HG03460 (cell line): ENCODE measurements at regions not wholly inside any gene's neighbourhood (a gene's known extent, or its start where the extent isn't known, plus 50 kb on each side); places are given as distances from the start of the nearest gene placed in this dataset.
"Not testable (repeated sequence)": the region's sequence is repeated elsewhere in the genome, so short reads cannot be mapped to it uniquely, and the experiment has no call there.

Experiments
- ATAC-seq: cut with Tn5 transposase; IDR thresholded peaks from one replicate; pipeline ENCODE4 v1.9.1; 2021; ENCODE audit not compliant: unreplicated experiment

GRCh38 chr20:19834287-19834686 lies 76.2 kb downstream of the RIN2 start:
- no peak for ATAC-seq

GRCh38 chr20:19834783-19835182 lies 76.7 kb downstream of the RIN2 start:
- ATAC-seq, result no peak

- ATAC-seq, result no peak
Observed at GRCh38 chr20:19835533-19836222, 77.6 kb downstream of the RIN2 start.

DNA sequence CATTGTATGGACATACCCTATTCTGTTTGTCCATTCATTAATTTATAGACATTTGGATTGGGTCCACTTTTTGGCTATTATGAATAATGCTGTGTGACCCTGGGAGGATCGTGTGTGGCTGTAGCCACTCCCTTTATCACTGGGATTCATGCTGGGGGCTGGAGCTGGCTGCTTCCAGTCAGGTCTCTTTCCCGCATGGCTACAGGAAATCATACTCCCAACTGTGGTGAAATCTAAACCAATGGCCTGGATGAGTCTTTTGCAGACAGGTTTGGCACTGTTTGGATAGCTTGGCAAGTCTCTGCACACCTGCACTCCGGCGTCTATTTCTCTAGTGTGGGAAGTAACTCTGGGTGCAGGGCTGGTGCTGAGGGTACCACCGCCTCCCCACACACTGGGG lies 80.4 kb downstream of the RIN2 start:
- ATAC-seq, result no peak

GRCh38 chr20:19839053-19839452 lies 81.0 kb downstream of the RIN2 start:
- no peak for ATAC-seq

DNA sequence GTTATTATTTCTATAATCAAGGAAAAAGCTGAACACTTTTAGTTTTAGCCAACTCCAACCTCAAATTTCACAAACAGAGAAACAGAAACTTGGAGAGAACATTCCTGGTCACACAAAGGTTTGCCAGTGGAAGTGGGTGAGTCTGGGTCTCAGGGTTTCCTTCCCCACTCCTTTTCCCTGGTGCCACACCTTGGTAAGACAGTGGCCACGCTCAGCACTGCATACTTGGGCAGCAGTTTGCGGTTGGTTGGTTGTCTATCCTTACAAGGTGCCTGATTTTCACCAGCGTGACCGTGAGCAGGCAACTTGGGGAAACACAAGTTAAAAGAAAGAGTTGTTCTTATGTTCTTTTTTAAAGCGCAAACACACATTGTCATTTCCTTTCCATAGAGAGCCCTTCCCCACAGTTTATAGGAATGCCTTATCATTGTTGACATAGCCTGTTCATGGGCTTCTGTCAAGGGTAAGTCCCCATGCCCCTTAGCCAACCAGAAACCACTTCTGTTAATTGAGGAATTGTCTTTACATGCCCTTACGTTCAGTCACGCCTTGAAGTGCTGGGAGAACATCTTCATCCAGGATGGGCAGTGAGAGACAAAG lies 82.2 kb downstream of the RIN2 start:
- no peak for ATAC-seq

DNA sequence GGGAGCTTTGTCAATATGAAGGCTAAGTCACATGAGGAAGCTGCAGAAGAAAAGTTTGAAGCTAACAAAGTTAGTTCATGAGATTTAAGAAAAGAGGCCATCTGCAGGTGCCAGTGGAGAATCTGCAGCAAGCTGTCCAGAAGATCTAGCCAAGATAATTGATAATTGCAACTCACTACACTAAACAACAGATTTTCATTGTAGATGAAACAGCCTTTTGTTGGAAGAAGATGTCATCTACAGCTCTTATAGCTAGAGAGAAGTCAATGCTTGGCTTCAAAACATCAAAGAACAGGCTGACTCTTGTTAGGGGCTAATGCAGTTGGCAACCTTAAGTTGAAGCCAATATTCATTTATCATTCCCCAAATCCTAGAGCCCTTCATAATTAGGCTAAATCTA lies 83.7 kb downstream of the RIN2 start:
- no peak for ATAC-seq

- not testable (repeated sequence) for ATAC-seq
Observed at GRCh38 chr20:19844850-19845249, 86.8 kb downstream of the RIN2 start.

GRCh38 chr20:19847383-19847782 lies 89.3 kb downstream of the RIN2 start:
- no peak for ATAC-seq

DNA sequence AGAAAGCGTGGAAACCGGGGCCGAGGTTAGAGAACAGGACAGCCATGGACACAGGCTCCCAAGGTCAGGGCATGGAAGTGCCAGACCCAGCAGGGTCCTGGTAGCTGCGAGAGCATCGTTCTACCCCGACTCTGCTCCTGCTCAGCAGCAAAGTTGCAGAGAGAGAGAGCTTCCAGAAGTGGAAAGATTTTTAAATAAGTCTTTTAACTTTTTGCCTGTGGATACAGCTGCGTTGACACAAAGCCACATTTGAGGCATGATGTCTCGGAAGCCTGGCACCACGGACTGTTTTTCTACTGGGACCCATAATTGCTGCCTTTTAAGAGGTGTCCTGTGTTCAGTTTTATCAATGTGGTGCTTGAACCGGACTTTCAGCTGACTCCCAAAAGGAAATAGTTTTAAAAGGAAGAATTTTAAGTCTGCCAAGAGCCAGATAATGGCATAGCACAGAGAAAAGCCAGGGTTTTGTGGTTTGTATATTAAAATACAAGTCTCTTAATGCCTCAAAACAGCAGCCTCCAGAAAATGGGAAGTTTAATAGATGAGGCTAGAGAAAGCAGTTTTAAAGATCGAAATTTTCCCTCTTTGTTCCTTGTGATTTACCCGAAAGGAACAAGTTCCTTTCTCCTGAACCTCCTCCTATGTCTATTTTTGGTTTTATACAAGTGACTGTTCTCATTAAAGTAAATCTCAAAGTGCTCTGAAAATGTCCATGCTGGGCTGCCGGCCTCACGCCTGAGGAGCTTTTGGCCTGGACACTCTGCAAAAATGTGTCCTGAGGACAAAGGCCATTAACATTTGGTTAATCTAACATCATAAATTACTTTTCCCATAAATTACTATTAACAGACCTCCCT lies 91.5 kb downstream of the RIN2 start:
- ATAC-seq, result no peak

DNA sequence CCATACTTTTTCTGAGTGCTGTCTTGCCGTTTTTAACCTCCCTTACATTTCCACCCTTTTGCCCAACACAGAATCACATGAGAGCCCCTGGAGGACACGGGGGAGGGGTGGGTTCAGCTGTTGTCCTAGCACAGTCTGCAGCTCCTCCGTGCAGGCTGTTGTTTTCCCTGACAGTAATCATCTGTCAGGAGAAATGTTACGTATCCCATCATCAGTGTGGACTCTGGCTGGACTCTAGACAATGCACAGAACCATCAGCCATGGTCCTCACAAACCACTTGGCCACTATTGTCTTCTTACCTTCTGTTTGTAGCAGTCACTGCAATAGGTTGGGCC lies 92.1 kb downstream of the RIN2 start:
- ATAC-seq, result no peak

- ATAC-seq, result no peak
Observed at GRCh38 chr20:19851861-19852260, 93.8 kb downstream of the RIN2 start.

DNA sequence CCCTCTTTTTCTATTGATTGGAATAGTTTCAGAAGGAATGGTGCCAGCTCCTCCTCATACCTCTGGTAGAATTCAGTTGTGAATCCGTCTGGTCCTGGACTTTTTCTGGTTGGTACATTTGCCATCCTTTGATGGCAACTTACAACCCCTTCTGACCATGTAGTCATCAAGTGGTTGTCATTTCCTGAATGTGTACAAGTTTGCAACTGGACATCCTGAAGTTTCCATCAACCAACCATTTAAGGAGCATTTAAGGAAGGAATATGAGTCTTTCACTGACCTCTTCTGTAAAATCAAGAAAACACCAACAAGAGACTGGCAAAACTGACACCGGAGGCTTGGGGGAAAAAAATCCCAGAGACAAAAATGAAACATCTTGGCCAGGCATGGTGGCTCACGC lies 97.4 kb downstream of the RIN2 start:
- ATAC-seq, result no peak

GRCh38 chr20:19858466-19859371 lies 100.7 kb downstream of the RIN2 start:
- ATAC-seq, result no peak

GRCh38 chr20:19859444-19859843 lies 101.4 kb downstream of the RIN2 start:
- ATAC-seq, result no peak

DNA sequence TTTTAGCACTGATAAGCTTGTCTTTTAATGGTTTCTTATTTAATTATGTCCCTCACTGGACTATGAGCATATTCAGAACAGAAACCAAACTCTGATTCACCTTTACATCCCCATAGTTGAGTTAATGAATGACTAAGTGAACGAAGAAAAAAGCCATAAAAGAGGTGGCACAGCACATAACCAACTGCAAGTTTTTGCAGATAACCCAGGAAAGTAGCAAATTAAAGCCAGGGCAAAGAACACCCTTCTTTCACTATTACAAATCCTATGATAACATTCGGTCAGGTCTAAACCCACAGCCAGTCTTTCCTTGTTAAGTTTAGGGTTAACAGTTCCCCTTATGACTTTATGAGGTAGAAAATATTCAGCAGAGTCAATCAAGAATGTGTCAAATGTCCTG lies 102.7 kb downstream of the RIN2 start:
- ATAC-seq, result no peak

DNA sequence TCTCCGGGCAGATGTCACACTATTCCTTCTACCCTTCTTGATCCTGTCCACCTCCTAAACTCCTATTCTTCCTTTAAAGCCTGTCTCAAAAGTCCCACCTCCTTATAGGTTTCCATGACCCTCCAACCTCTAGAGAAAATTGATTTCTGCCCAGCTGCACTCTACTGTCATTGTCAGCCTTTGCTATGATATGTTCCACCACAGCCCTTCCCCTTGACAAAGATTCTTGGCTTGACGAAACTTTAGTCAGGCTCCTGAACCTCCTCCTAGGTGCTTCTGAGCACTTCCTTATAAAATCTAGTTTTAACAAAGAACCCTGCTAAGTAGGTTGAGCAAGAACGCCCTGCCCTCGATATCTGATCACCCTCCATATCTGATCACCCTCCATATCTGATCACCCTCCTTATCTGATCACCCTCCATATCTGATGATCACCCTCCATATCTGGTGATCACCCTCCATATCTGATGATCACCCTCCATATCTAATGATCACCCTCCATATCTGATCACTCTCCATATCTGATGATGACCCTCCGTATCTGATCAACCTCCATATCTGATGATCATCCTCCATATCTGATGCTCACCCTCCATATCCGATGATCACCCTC lies 103.2 kb downstream of the RIN2 start:
- ATAC-seq, result no peak

DNA sequence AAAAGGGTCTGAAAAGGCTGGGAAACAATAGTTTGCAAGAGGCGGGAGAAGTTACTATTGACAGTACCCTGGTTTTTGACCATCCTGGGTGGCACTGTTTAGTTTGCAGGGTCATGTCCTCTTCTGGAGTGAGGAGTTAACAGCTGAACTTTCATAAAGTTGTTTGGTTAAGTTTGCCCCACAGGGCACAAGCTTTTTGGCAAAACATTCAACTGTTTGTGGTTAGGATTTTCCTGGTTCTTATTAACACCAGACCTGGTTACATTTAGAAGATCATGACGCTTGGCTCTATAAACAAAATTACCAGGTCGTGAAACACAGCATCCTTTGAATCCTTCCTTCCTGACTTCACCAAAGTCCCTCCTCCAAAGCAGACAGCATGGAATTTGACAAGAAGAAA lies 106.1 kb downstream of the RIN2 start:
- no peak for ATAC-seq

DNA sequence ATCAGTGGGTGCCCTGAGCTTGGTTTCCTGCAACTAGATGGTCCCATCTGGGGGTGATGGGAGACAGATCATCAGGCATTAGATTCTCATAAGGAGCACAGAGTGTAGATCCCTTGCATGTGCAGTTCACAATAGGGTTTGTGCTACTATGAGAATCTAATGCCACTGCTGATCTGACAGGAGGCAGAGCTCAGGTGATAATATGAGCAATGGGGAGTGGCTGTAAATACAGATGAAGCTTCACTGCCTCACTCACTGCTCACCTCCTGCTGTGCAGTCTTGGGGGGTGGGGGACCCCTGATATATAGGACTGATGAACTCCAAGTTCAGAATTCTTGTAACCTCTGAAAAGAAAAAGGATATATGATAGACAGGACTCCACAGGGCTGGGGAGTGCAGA lies 108.0 kb downstream of the RIN2 start:
- ATAC-seq, result no peak

DNA sequence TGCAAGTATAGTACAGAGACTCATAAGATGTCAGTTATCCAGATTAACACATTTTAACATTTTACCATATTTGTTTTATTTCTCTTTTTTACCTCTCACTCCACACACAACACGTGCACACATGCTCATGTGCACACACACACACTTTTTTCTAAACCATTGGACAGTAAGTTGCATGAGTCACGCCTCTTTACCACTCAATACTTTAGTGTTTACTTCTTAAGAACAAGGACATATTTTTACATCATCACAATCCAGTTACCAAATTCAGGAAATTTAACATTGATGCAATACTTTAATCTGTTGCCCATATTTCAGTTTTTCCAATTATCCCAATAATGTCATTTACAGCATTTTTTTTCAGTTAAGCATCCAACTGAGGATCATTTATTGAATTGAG lies 109.0 kb downstream of the RIN2 start:
- ATAC-seq, result no peak

DNA sequence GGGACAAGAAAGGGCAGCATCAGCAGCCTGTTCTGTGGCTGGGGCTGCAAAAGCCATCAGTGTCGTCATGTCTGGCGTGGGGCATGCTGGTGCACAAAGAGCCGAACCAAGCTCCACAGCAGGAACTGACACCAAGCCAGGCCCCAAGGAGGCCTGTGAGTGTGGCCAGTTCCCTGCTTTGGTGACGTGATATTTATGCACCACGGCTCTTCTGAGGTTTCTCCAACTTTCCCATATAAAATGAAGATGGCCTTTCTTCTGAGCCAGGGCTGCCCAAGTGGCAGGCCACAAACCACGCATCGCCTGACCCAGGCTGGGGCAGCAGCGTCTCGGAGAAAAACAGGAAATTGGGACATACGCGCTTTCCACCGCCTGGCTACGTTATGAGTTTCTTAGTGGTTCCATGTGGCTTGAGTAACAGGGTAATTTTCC lies 109.9 kb downstream of the RIN2 start:
- ATAC-seq, result no peak
